SH-SY5Y (cell line): ENCODE measurements at regions not wholly inside any gene's neighbourhood (a gene's known extent, or its start where the extent isn't known, plus 50 kb on each side); places are given as distances from the start of the nearest gene placed in this dataset.

Source experiments
- GATA2 ChIP-seq: IDR thresholded peaks from 2 replicates; pipeline ENCODE4 v1.6.1; 2011; ENCODE audit warnings: mild to moderate bottlenecking, low read depth, low read length
- GATA3 ChIP-seq: IDR thresholded peaks from 2 replicates; pipeline ENCODE4 v1.6.1; 2011; ENCODE audit warnings: low read depth, mild to moderate bottlenecking, low read length, moderate library complexity

GRCh38 chr1:50328552-50328951, 94.7 kb downstream of the DMRTA2 start:
- peak; percentile 71 for TF ChIP-seq GATA2
- no peak for TF ChIP-seq GATA3

- TF ChIP-seq GATA2 (no peak), GATA3 (no peak)
These were observed 97.2 kb downstream of the DMRTA2 start for GRCh38 chr1:50326026-50326425.

- TF ChIP-seq GATA2 (no peak), GATA3 (no peak)
These were observed 100.7 kb downstream of the DMRTA2 start for GRCh38 chr1:50322579-50322978.

GRCh38 chr1:50318428-50318827, 104.8 kb downstream of the DMRTA2 start:
- no peak for TF ChIP-seq GATA3
- no peak for TF ChIP-seq GATA2

- TF ChIP-seq GATA2 (no peak), GATA3 (no peak)
These were observed 114.4 kb downstream of the DMRTA2 start for GRCh38 chr1:50308878-50309277.

GRCh38 chr1:50305808-50306207, 117.4 kb downstream of the DMRTA2 start:
- TF ChIP-seq GATA2 (no peak), GATA3 (no peak)

GRCh38 chr1:50300297-50300696, 122.9 kb downstream of the DMRTA2 start:
- no peak for TF ChIP-seq GATA3
- no peak for TF ChIP-seq GATA2

- no peak for TF ChIP-seq GATA3
- no peak for TF ChIP-seq GATA2
These were observed 127.7 kb downstream of the DMRTA2 start for GRCh38 chr1:50295566-50295965.

GRCh38 chr1:50292276-50292675, 131.0 kb downstream of the DMRTA2 start:
- no peak for TF ChIP-seq GATA2
- no peak for TF ChIP-seq GATA3

GRCh38 chr1:50289495-50289894, 133.7 kb downstream of the DMRTA2 start:
- TF ChIP-seq GATA3 = no peak
- TF ChIP-seq GATA2 = no peak

- TF ChIP-seq GATA3 (no peak), GATA2 (no peak)
These were observed 137.2 kb downstream of the DMRTA2 start for GRCh38 chr1:50285994-50286393.

- TF ChIP-seq GATA2 (no peak), GATA3 (no peak)
These were observed 143.5 kb downstream of the DMRTA2 start for GRCh38 chr1:50279622-50280330.

GRCh38 chr1:50278961-50279360, 144.3 kb downstream of the DMRTA2 start:
- TF ChIP-seq GATA3 (no peak), GATA2 (no peak)

- TF ChIP-seq GATA3 = no peak
- no peak for TF ChIP-seq GATA2
These were observed 144.8 kb downstream of the DMRTA2 start for GRCh38 chr1:50278410-50278809.

GRCh38 chr1:50275566-50275965, 147.7 kb downstream of the DMRTA2 start:
- TF ChIP-seq GATA3 = no peak
- peak; percentile 57 for TF ChIP-seq GATA2

- TF ChIP-seq GATA2 (no peak), GATA3 (no peak)
These were observed 150.3 kb downstream of the DMRTA2 start for GRCh38 chr1:50272912-50273311.
